Left forelimb (tissue), 1 donor: ENCODE measurements at regions not wholly inside any gene's neighbourhood (a gene's known extent, or its start where the extent isn't known, plus 50 kb on each side); places are given as distances from the start of the nearest gene placed in this dataset.
"Not testable (repeated sequence)": the region's sequence is repeated elsewhere in the genome, so short reads cannot be mapped to it uniquely, and the experiment has no call there.

Experiments used
- DNase-seq: peaks from one replicate; pipeline ENCODE4 v3.0.0-alpha.2; 2018; ENCODE audit warnings: low spot score

DNA sequence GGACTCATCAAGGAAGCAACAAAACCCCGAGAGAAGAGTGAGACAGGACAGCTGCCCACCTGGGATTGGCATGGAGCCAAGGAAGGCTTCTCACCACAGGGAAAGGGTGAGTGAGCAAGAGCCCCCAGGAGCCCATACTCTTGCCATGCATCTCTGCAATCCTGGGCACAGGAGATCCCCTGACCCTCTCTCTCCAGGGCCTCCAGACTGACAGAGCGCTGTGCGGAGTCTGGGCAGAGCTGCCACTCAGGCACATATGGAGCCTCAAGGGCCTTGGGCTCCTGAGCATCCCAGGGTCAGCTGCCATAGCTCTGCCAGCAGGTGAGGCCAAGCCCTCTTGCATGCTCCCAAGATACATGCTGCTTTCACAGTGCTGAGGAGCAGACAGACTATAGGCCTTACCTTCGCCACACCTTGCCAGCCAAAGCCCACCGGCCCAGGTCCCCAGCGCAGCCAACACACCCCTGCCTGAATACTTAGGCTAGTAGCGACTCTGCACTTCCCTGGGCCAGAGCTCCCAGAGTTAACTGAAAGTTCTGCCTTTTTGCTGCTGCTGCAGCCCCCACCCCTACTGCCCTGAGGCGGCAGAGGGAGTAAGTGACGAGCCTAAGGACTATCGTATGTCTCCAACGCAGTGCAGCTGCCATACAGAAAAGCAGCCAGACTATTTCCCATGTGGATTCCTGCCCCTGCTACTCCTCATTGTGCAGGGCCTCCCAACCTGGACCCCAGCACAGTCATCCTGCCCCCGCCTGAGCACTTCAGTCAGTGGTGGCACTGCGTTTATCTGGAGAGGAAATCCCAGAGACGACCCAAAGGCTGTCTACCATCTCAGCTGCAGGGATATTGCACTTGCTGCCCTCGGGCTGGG lies 251.6 kb downstream of the SPATA31A6 start:
- DNase-seq, result not testable (repeated sequence)

GRCh38 chr9:42435715-42436342 lies 252.4 kb downstream of the SPATA31A6 start:
- DNase-seq, result not testable (repeated sequence)

- DNase-seq, result not testable (repeated sequence)
These were observed 253.7 kb downstream of the SPATA31A6 start for GRCh38 chr9:42437057-42437759.

DNA sequence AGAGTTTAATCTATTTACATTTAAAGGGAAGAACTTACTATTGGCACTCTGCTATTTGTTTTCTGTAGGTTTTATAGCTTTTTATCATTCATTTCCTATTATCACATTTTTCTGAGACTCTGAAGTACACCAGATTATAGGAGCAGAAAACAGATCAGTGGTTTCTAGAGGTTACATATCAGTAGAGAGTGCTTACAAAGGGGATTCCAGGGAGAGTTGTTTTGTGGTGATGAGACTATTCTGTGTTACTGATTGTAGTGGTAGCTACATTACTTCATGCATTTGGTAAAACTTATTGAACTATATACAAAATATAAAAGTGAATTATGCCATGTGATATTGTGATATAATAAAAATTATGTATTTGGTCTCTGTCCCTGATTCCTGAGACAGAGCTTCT lies 259.2 kb downstream of the SPATA31A6 start:
- not testable (repeated sequence) for DNase-seq

DNA sequence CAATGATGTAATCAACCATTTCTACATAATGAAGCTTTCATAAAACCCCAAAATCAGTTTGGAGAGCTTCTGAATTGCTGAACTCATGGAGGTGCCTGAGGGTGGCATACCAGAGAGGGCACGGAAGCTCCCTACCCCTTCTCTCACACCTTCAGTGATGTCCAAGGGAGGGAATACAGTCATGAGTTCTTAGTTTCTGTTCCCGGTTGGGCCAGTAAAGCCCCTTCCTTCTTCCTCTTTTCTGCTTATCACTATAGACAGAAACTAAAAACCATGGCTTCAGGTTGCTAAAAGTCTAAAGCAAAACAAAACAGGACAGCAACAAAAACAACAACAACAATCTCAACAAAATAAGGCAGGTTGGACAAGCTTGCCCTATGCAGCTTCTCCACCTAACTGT lies 260.0 kb downstream of the SPATA31A6 start:
- DNase-seq, result not testable (repeated sequence)

DNA sequence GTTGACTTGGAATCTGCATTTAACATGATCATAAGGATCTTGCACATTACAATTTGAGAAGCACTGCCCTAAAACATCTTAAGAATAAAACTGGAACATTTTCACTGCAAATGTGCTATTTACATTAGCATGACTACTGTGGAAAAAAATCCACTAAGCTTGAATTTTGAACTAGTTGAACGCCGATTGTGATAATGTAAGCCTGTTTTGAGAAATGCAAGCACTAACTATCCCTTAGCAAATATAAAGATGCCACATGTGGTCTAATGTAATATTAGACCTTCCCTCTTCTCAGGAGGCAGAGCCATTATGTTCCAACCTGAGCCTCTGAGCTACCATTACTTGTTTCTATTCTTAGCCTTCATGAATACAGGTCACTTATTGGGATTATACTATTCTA lies 278.0 kb downstream of the SPATA31A6 start:
- DNase-seq, result not testable (repeated sequence)

- not testable (repeated sequence) for DNase-seq
These were observed 278.4 kb downstream of the SPATA31A6 start for GRCh38 chr9:42461863-42462262.

- not testable (repeated sequence) for DNase-seq
These were observed 280.5 kb downstream of the SPATA31A6 start for GRCh38 chr9:42463981-42464380.

GRCh38 chr9:42470577-42470976 lies 287.1 kb downstream of the SPATA31A6 start:
- not testable (repeated sequence) for DNase-seq

DNA sequence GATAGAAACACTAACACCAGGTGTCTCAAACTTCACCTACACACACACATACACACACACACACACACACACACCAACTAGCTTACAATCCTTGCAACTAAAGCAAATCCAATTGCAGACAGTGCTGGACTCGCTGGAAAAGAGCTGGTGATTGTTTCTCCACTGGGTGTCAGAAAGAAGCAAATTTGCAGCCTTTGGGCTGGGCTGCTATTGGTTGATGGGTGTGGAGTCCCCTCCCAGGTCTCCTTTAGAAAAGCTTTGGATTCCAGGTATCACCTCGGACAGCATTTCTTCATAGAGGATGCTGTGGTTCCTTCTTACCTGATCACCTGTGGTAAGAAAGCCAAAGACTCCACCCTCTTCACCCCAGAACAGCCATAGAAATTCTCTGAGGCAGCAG lies 307.5 kb downstream of the SPATA31A6 start:
- DNase-seq, result not testable (repeated sequence)

DNA sequence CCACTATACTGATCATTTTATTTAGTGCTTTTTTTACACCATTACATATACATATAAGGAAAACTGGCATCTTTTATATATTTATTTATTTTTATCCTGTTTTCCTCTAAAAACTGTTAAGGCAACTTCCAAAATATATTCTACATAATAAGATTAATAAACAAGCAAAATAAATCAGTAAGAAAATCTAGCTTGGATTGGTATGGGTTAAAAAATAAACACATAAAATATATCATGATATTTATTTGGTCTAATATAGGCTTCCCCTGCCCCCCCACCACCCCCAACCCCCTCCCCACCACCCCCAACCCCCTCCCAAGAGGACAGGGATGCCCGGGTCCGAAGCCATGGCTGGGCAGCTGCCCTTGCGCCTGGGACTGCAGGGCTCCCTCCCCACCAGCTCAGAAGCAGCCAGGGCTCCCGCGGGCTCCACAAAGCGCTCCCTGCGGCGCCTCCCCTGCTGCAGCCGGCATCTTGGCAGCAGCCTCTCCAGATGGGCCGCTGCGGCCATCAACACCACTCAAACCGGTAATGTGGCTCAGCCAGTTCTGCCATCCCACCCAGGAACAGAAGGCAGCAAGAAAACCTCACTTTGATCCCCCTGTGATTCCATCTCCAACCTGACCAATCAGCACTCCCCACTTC lies 319.3 kb downstream of the SPATA31A6 start:
- DNase-seq, result not testable (repeated sequence)

- not testable (repeated sequence) for DNase-seq
These were observed 324.7 kb downstream of the SPATA31A6 start for GRCh38 chr9:42508111-42508510.

- not testable (repeated sequence) for DNase-seq
These were observed 330.1 kb downstream of the SPATA31A6 start for GRCh38 chr9:42513535-42513934.

DNA sequence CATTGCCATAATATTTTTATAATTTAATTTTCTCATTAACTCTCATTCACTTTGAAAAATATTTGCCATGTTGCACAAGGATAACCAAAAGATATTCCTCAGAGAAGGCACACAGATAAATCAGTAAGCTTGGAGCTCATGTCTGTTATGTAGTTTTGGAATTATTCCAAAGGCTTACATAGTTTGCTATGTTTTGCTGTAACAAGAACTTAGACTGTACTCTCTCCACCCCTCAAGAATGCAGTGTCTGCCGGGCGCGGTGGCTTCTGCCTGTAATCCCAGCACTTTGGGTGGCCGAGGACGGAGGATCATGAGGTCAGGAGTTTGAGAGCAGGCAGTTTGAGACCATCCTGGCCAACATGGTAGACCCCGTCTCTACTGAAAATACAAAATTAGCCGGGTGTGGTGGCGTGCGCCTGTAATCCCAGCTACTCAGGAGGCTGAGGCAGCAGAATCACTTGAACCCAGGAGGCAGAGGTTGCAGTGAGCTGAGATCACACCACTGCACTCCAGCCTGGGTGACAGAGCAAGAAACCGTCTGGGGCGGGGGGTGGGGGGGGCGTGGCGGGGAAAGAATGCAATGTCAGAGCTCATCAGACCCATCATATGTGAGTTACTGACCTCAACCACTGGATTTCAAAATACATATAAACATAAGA lies 351.0 kb downstream of the SPATA31A6 start:
- peak; percentile 8 for DNase-seq

DNA sequence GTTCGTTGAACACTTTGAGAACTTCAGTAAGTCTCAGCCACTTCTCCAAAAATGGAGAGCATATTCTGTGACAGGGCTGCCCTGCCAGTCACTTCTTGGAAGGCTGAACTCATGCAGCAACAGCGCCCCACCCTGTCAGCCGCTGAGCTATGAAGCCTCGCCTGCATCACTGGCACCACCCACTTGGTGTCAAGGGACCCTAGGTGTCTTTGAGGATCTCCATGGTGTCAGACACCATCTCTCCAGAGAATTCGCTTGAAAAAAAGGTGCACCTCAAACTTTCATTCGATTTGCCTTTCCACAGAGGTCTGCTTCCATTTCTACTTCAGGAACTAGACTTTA lies 351.5 kb downstream of the SPATA31A6 start:
- DNase-seq, result peak; percentile 18

GRCh38 chr9:42550789-42551357 lies 367.4 kb downstream of the SPATA31A6 start:
- not testable (repeated sequence) for DNase-seq

DNA sequence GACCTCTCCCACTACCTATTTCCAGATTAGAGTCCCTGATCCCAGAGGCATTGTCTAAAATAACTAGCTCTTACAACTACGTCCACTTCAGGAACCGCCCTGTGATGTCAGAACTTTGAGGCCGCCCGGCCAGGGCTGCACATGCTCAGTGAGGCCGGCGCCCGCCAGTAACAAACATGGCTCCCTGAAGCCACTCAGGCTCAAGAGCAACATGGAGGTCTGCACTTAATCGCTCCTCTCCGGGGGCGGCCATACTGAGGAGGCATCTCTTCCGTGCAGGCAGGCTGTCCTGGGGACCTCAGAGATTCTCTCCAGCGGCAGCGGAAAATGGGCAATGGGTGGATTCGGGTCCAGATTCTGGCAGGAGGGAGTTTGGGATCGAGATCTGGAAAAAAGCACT lies 385.1 kb downstream of the SPATA31A6 start:
- not testable (repeated sequence) for DNase-seq

DNA sequence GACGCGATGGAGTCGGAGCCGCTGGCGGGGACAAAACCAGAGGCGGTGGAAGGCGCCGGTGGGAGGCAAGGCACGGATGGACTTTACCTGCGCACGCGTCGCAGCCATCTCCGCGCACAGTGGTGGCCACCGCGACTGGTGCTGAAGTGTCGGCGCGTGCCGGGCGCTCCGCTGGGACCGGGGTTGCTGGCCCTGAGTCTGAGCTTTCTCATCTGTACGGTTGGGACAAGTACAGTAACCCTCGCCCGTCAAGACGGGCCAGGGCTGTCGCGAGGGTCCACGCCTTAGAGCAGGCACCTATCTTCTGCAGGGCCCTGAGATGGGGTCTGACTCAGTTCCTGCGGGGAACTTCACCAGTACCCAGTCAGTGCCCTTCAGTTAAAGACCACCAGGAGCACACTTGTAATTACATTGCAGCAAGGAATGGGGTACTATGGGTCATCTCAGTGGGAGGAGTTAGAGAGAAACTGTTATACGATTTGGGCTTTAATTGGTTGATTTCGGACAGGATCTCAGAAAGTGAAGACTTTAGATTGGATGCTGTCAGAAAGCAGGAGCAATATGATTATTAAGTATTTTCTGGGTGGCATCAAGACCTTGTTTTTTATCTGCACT lies 385.6 kb downstream of the SPATA31A6 start:
- DNase-seq, result not testable (repeated sequence)

GRCh38 chr9:42577851-42578250 lies 394.4 kb downstream of the SPATA31A6 start:
- peak; percentile 5 for DNase-seq
